MM.1S (cell line): ENCODE measurements at regions not wholly inside any gene's neighbourhood (a gene's known extent, or its start where the extent isn't known, plus 50 kb on each side); places are given as distances from the start of the nearest gene placed in this dataset.

Experiments used
- DNase-seq: peaks from one replicate; pipeline ENCODE4 v3.0.0-alpha.2; 2015
- H2AFZ ChIP-seq: fragments of 300-600 bp; sonication (generic); 2 replicates; pipeline ENCODE4 v1.6.0; 2016; ENCODE audit warnings: antibody characterized with exemption, low read length
- H3F3A ChIP-seq: fragments of 300-600 bp; sonication (generic); 2 replicates; pipeline ENCODE4 v1.6.1; 2016; ENCODE audit warnings: mild to moderate bottlenecking, antibody characterized with exemption, low read length, moderate library complexity, mixed read lengths; ENCODE audit not compliant: insufficient read depth
- H3K27ac ChIP-seq: fragments of 300-600 bp; sonication (generic); 2 replicates; pipeline ENCODE4 v1.5.1; 2016; ENCODE audit warnings: mild to moderate bottlenecking, low read length
- H3K27me3 ChIP-seq: fragments of 300-600 bp; sonication (generic); replicated peaks from 2 replicates; pipeline ENCODE4 v1.6.0; 2016; ENCODE audit warnings: low read length; ENCODE audit not compliant: insufficient read depth
- H3K36me3 ChIP-seq: fragments of 300-600 bp; sonication (generic); replicated peaks from 2 replicates; pipeline ENCODE4 v1.6.1; 2016; ENCODE audit warnings: mild to moderate bottlenecking, low read length, mixed read lengths; ENCODE audit not compliant: insufficient read depth
- H3K4me1 ChIP-seq: fragments of 300-600 bp; sonication (generic); 2 replicates; pipeline ENCODE4 v1.6.1; 2016; ENCODE audit warnings: low read length, mixed read lengths
- H3K4me2 ChIP-seq: fragments of 300-600 bp; sonication (generic); 2 replicates; pipeline ENCODE4 v1.6.0; 2016; ENCODE audit warnings: low read depth, low read length
- H3K4me3 ChIP-seq: fragments of 300-600 bp; sonication (generic); 2 replicates; pipeline ENCODE4 v1.5.1; 2016; ENCODE audit warnings: low read length, mixed read lengths
- H3K79me2 ChIP-seq: fragments of 300-600 bp; sonication (generic); 2 replicates; pipeline ENCODE4 v1.6.1; 2016; ENCODE audit warnings: mixed run types, low read length, mixed read lengths
- H3K9ac ChIP-seq: fragments of 300-600 bp; sonication (generic); 2 replicates; pipeline ENCODE4 v1.6.1; 2016; ENCODE audit warnings: low read length, mixed read lengths
- H3K9me2 ChIP-seq: fragments of 300-600 bp; sonication (generic); replicated peaks from 2 replicates; pipeline ENCODE4 v1.6.1; 2016; ENCODE audit warnings: mild to moderate bottlenecking, low read length, mixed read lengths; ENCODE audit not compliant: insufficient read depth
- H3K9me3 ChIP-seq: fragments of 300-600 bp; sonication (generic); replicated peaks from 2 replicates; pipeline ENCODE4 v1.6.1; 2016; ENCODE audit warnings: mild to moderate bottlenecking, low read length, mixed read lengths; ENCODE audit not compliant: insufficient read depth
- H4K20me1 ChIP-seq: fragments of 300-600 bp; sonication (generic); 2 replicates; pipeline ENCODE4 v1.6.1; 2016; ENCODE audit warnings: mild to moderate bottlenecking, low read length, moderate library complexity, mixed read lengths; ENCODE audit not compliant: insufficient read depth
- CTCF ChIP-seq: fragments of 300-600 bp; sonication (generic); IDR thresholded peaks from 2 replicates; pipeline ENCODE4 v1.5.1; 2016; ENCODE audit warnings: antibody characterized with exemption, low read length, mixed read lengths
- EZH2 ChIP-seq: fragments of 300-600 bp; sonication (generic); optimal IDR thresholded peaks from 2 replicates; pipeline ENCODE3; 2017; ENCODE audit warnings: low read depth, mild to moderate bottlenecking, antibody characterized with exemption, low read length, mixed read lengths
- EZH2phosphoT487 ChIP-seq: fragments of 300-600 bp; sonication (generic); IDR thresholded peaks from 2 replicates; pipeline ENCODE4 v1.6.1; 2018; ENCODE audit warnings: antibody characterized with exemption, low read length

- Histone ChIP-seq H3K36me3 (no peaks in the 10 kb centered on the region), H2AFZ (no peak overlapping the region), H3K4me3 (no peak overlapping the region), H4K20me1 (no peaks in the 10 kb centered on the region), H3F3A (no peaks in the 10 kb centered on the region), H3K27me3 (no peaks in the 10 kb centered on the region), H3K9me2 (no peaks in the 10 kb centered on the region), H3K9me3 (no peaks in the 10 kb centered on the region), H3K4me1 (no peaks in the 10 kb centered on the region), H3K9ac (no peak overlapping the region), H3K27ac (no peak overlapping the region), H3K79me2 (no peaks in the 10 kb centered on the region), H3K4me2 (no peak overlapping the region)
- no peak for DNase-seq
- TF ChIP-seq EZH2phosphoT487, result no peak
- TF ChIP-seq CTCF, result no peak
- no peak for TF ChIP-seq EZH2
These were observed 91.2 kb upstream of the ARL4C start for GRCh38 chr2:234588054-234588430.

GRCh38 chr2:234587341-234588053 is 90.6 kb upstream of the ARL4C start:
- TF ChIP-seq EZH2, result no peak
- TF ChIP-seq EZH2phosphoT487, result no peak
- no peak for TF ChIP-seq CTCF
- Histone ChIP-seq H3F3A (no peaks in the 10 kb centered on the region), H3K9ac (no peak overlapping the region), H3K4me1 (no peaks in the 10 kb centered on the region), H3K36me3 (no peaks in the 10 kb centered on the region), H3K27me3 (no peaks in the 10 kb centered on the region), H3K79me2 (no peaks in the 10 kb centered on the region), H2AFZ (no peak overlapping the region), H3K4me2 (no peak overlapping the region), H3K9me3 (no peaks in the 10 kb centered on the region), H3K4me3 (no peak overlapping the region), H3K9me2 (no peaks in the 10 kb centered on the region), H4K20me1 (no peaks in the 10 kb centered on the region), H3K27ac (no peak overlapping the region)
- DNase-seq, result no peak

- H3K9me2 ChIP-seq, result no peaks in the 10 kb centered on the region
- no peak overlapping the region for H3K9ac ChIP-seq
- H3K9me3 ChIP-seq, result no peaks in the 10 kb centered on the region
- no peaks in the 10 kb centered on the region for H3K4me1 ChIP-seq
- no peak for DNase-seq
- H2AFZ ChIP-seq, result no peak overlapping the region
- H3K27me3 ChIP-seq, result no peaks in the 10 kb centered on the region
- H4K20me1 ChIP-seq, result no peaks in the 10 kb centered on the region
- H3K4me3 ChIP-seq, result no peak overlapping the region
- no peak overlapping the region for H3K27ac ChIP-seq
- no peaks in the 10 kb centered on the region for H3K79me2 ChIP-seq
- no peaks in the 10 kb centered on the region for H3K36me3 ChIP-seq
- no peaks in the 10 kb centered on the region for H3F3A ChIP-seq
- TF ChIP-seq CTCF (no peak), EZH2phosphoT487 (no peak), EZH2 (no peak)
- no peak overlapping the region for H3K4me2 ChIP-seq
These were observed 86.5 kb upstream of the ARL4C start for GRCh38 chr2:234583331-234583730.
